AG10803 (cell line): ENCODE measurements at regions not wholly inside any gene's neighbourhood (a gene's known extent, or its start where the extent isn't known, plus 50 kb on each side); places are given as distances from the start of the nearest gene placed in this dataset.

Experiments
- DNase-seq: peaks from one replicate; pipeline ENCODE4 v3.0.0; 2010; ENCODE audit warnings: low read depth
- H3K4me3 ChIP-seq: 2 replicates; pipeline ENCODE4 v1.5.1; 2011; ENCODE audit warnings: mild to moderate bottlenecking, low read length, control low read depth
- CTCF ChIP-seq: conservative IDR thresholded peaks from 2 replicates; pipeline ENCODE4 v1.5.1; 2011; ENCODE audit warnings: mild to moderate bottlenecking, low read length, control low read depth, inconsistent platforms

GRCh38 chr18:39341129-39341528 is 1775.5 kb upstream of the CELF4 start:
- no peak for DNase-seq
- TF ChIP-seq CTCF = no peak
- H3K4me3 ChIP-seq = no peak overlapping the region

GRCh38 chr18:39340418-39340817 is 1774.8 kb upstream of the CELF4 start:
- no peak for TF ChIP-seq CTCF
- no peak overlapping the region for H3K4me3 ChIP-seq
- DNase-seq = no peak

- TF ChIP-seq CTCF = no peak
- H3K4me3 ChIP-seq = no peak overlapping the region
- no peak for DNase-seq
These were observed 1764.1 kb upstream of the CELF4 start for GRCh38 chr18:39329496-39330275.

GRCh38 chr18:39326772-39327171 is 1761.2 kb upstream of the CELF4 start:
- no peak overlapping the region for H3K4me3 ChIP-seq
- TF ChIP-seq CTCF = no peak
- DNase-seq = no peak

GRCh38 chr18:39325973-39326372 is 1760.4 kb upstream of the CELF4 start:
- no peak for TF ChIP-seq CTCF
- no peak for DNase-seq
- H3K4me3 ChIP-seq = no peak overlapping the region

GRCh38 chr18:39319141-39319540 is 1753.5 kb upstream of the CELF4 start:
- no peak for DNase-seq
- no peak for TF ChIP-seq CTCF
- H3K4me3 ChIP-seq = no peak overlapping the region

- no peak for DNase-seq
- H3K4me3 ChIP-seq = no peak overlapping the region
- TF ChIP-seq CTCF = no peak
These were observed 1752.9 kb upstream of the CELF4 start for GRCh38 chr18:39318462-39318861.
